A549 (cell line): ENCODE measurements at regions not wholly inside any gene's neighbourhood (a gene's known extent, or its start where the extent isn't known, plus 50 kb on each side); places are given as distances from the start of the nearest gene placed in this dataset.
A peak's percentile ranks its signal among the peaks of the same experiment; 100 is the strongest.

Source experiments
- ATAC-seq, 2 experiments: fragments of 200-7000 bp in 1 of 2; fragments of >200 bp in 1 of 2; cut with Nextera tagmentation in 1 of 2; cut with Tn5 transposase in 1 of 2; 3 replicates each; pipeline versions ENCODE4 v1.8.0 to v1.9.1; 2018 to 2020; ENCODE audit warnings: mild to moderate bottlenecking in 1 of 2, moderate library complexity in 1 of 2
- CTCF ChIA-PET: fragments of 300-600 bp; sonication (Branson Sonifier 250); formaldehyde crosslinking; extraction: SDS; loops from one replicate; lab custom pipeline; 2021; ENCODE audit warnings: antibody characterized with exemption, inconsistent platforms; lab: Yijun Ruan, JAX
- POLR2A ChIA-PET: fragments of 350-600 bp; formaldehyde crosslinking; extraction: SDS; loops from one replicate; lab custom pipeline; 2021; ENCODE audit warnings: antibody characterized with exemption, inconsistent platforms; lab: Yijun Ruan, JAX
- DNase-seq, 2 experiments: peaks; one replicate each; pipeline versions ENCODE4 v3.0.0 to v3.0.0-alpha.2; 2011 to 2016; ENCODE audit warnings: low read depth in 1 of 2, low spot score in 1 of 2
- FAIRE-seq: peaks from 2 replicates; lab custom pipeline; 2011; peaks lifted over from hg19 to GRCh38; lab: Jason Lieb, UNC
- H3K27ac ChIP-seq, 2 experiments: fragments of >200 bp; sonication (Bioruptor Twin); formaldehyde crosslinking; 3 replicates each; pipeline ENCODE4 v1.5.1; 2016 to 2017
- H3K4me1 ChIP-seq: fragments of >200 bp; sonication (Bioruptor Twin); formaldehyde crosslinking; 3 replicates; pipeline ENCODE4 v1.6.1; 2016
- H3K4me2 ChIP-seq: fragments of >200 bp; sonication (Bioruptor Twin); formaldehyde crosslinking; 3 replicates; pipeline ENCODE4 v1.6.1; 2016
- H3K4me3 ChIP-seq: fragments of >200 bp; sonication (Bioruptor Twin); formaldehyde crosslinking; 3 replicates; pipeline ENCODE4 v1.5.1; 2016
- H3K9me3 ChIP-seq: fragments of >200 bp; sonication (Bioruptor Twin); formaldehyde crosslinking; 3 replicates; pipeline ENCODE4 v1.6.1; 2016
- BHLHE40 ChIP-seq: IDR thresholded peaks from 2 replicates; pipeline ENCODE4 v1.6.1; 2012; ENCODE audit warnings: low read depth, low read length, inconsistent platforms
- CBX8 ChIP-seq: fragments of 200-600 bp; sonication (generic); IDR thresholded peaks from 2 replicates; pipeline ENCODE4 v1.6.1; 2016
- CEBPB ChIP-seq, 2 experiments: fragments of >200 bp in 1 of 2; sonication (Bioruptor Twin) in 1 of 2; formaldehyde crosslinking in 1 of 2; IDR thresholded peaks; 2 replicates each; pipeline ENCODE4 v1.6.1; 2012 to 2016
- CTCF ChIP-seq: fragments of >200 bp; sonication (Bioruptor Twin); formaldehyde crosslinking; IDR thresholded peaks from 3 replicates; pipeline ENCODE4 v1.5.1; 2016
- E2F6 ChIP-seq: IDR thresholded peaks from 2 replicates; pipeline ENCODE4 v1.6.1; 2012; ENCODE audit warnings: low read depth, borderline replicate concordance
- EHMT2 ChIP-seq: fragments of 200-600 bp; sonication (generic); IDR thresholded peaks from 2 replicates; pipeline ENCODE4 v1.6.1; 2016; ENCODE audit warnings: antibody characterized with exemption, low read depth, mild to moderate bottlenecking, moderate library complexity
- ELK1 ChIP-seq: fragments of 150-350 bp; IDR thresholded peaks from 2 replicates; pipeline ENCODE4 v1.6.1; 2014; ENCODE audit warnings: low read depth, mild to moderate bottlenecking, low read length
- EP300 ChIP-seq, 2 experiments: fragments of >200 bp; sonication (Bioruptor Twin); formaldehyde crosslinking; IDR thresholded peaks; 2 replicates in 1 of 2; 3 replicates in 1 of 2; pipeline ENCODE4 v1.6.1; 2016 to 2017
- GATA3 ChIP-seq: IDR thresholded peaks from 2 replicates; pipeline ENCODE4 v1.6.1; 2012; ENCODE audit warnings: borderline replicate concordance
- HEYL ChIP-seq: fragments of 250-450 bp; sonication (Bioruptor Pico); IDR thresholded peaks from 2 replicates; pipeline ENCODE4 v1.8.0; 2021; ENCODE audit warnings: mild to moderate bottlenecking, moderate library complexity
- JUNB ChIP-seq: fragments of >200 bp; sonication (Bioruptor Twin); formaldehyde crosslinking; IDR thresholded peaks from 2 replicates; pipeline ENCODE4 v1.6.1; 2016
- MAX ChIP-seq: IDR thresholded peaks from 2 replicates; pipeline ENCODE4 v1.6.1; 2012
- NFE2L2 ChIP-seq: fragments of 150-350 bp; conservative IDR thresholded peaks from 2 replicates; pipeline ENCODE4 v1.6.1; 2014; ENCODE audit warnings: low read length
- NR3C1 ChIP-seq: fragments of >200 bp; sonication (Bioruptor Twin); formaldehyde crosslinking; IDR thresholded peaks from 3 replicates; pipeline ENCODE4 v1.6.1; 2017
- PHF8 ChIP-seq: fragments of 200-600 bp; sonication (generic); IDR thresholded peaks from 2 replicates; pipeline ENCODE4 v1.6.1; 2016; ENCODE audit warnings: low read depth, mild to moderate bottlenecking, antibody characterized with exemption, moderate library complexity, borderline replicate concordance
- POLR2A ChIP-seq: IDR thresholded peaks from 2 replicates; pipeline ENCODE4 v1.6.1; 2012; ENCODE audit warnings: mild to moderate bottlenecking, low read length
- POLR2AphosphoS2 ChIP-seq: conservative IDR thresholded peaks from 2 replicates; pipeline ENCODE4 v1.6.1; 2012; ENCODE audit warnings: low read length, improper control_type of control experiment, inconsistent platforms
- RARB ChIP-seq: fragments of 250-450 bp; sonication (Bioruptor Pico); IDR thresholded peaks from 2 replicates; pipeline ENCODE4 v1.8.0; 2021; ENCODE audit warnings: mild to moderate bottlenecking, moderate library complexity
- REST ChIP-seq: fragments of 200-600 bp; sonication (generic); IDR thresholded peaks from 2 replicates; pipeline ENCODE4 v1.6.1; 2016; ENCODE audit warnings: antibody characterized with exemption, mild to moderate bottlenecking, moderate library complexity
- RFX5 ChIP-seq: fragments of 450-650 bp; IDR thresholded peaks from 2 replicates; pipeline ENCODE4 v1.7.1; 2014; ENCODE audit warnings: antibody characterized with exemption, mild to moderate bottlenecking, moderate library complexity
- USF2 ChIP-seq: fragments of 450-650 bp; IDR thresholded peaks from 2 replicates; pipeline ENCODE4 v1.6.1; 2014; ENCODE audit warnings: antibody characterized with exemption
- ZC3H11A ChIP-seq: fragments of 450-650 bp; IDR thresholded peaks from 2 replicates; pipeline ENCODE4 v1.6.1; 2014; ENCODE audit warnings: antibody characterized with exemption, mild to moderate bottlenecking
- ZFP36 ChIP-seq: fragments of 450-650 bp; IDR thresholded peaks from 2 replicates; pipeline ENCODE4 v1.6.1; 2014; ENCODE audit warnings: borderline replicate concordance; ENCODE audit not compliant: partially characterized antibody
- WGBS: methylation state at CpG from one replicate; pipeline ENCODE4 v1.1.6; 2017; ENCODE audit errors: missing lambda C conversion rate; 5-methylcytosine and 5-hydroxymethylcytosine counted together

- TF ChIP-seq JUNB (no peak), RARB (CRISPR knock-in tag) (no peak), ZFP36 (no peak), RFX5 (no peak), EHMT2 (no peak), REST (no peak), MAX (no peak), GATA3 (no peak), HEYL (CRISPR knock-in tag) (no peak), ELK1 (no peak), E2F6 (no peak)
- TF ChIP-seq, all 56 proteins: peak for 0
Observed at GRCh38 chr12:25376407-25376806, 125.7 kb upstream of the KRAS start (continued).

- CTCF ChIA-PET = interaction anchor here (1.4 to 1.6 kb wide), 2 partner anchors 14 to 132 kb away, joined by 4 to 6 read pairs; no protein-coding TSS in a partner anchor
- H3K9me3 ChIP-seq = no peaks in the 10 kb centered on the region
- no peak for TF ChIP-seq GATA3
- no peak for TF ChIP-seq USF2
- no peak for TF ChIP-seq EP300 (IDR thresholded peaks at IDR 0.05)
- no peak for TF ChIP-seq CBX8
- no peak for TF ChIP-seq CEBPB (IDR thresholded peaks at IDR 0.05)
- TF ChIP-seq ZC3H11A = no peak
- TF ChIP-seq POLR2AphosphoS2 = no peak
- no peak for TF ChIP-seq BHLHE40
- TF ChIP-seq CTCF = no peak
- no peak for TF ChIP-seq NR3C1
- no peak for TF ChIP-seq PHF8
- no peak for TF ChIP-seq NFE2L2
- no peak for TF ChIP-seq REST
- no peak for TF ChIP-seq POLR2A
- TF ChIP-seq, all 56 proteins: peak for 0
- no peak overlapping the region for H3K27ac ChIP-seq
- no peaks in the 10 kb centered on the region for H3K4me1 ChIP-seq
- H3K4me2 ChIP-seq = no peak overlapping the region
- ATAC-seq (0 out of 6 replicates have a peak, but pooled peaks of 1 of the 2 experiments have one; percentile 24), FAIRE-seq (no peak), DNase-seq (no peak)
- H3K4me3 ChIP-seq = no peak overlapping the region
- WGBS = 87% methylated on average over 4 of the region's 4 CpGs
- POLR2A ChIA-PET = no interaction called here
Observed at GRCh38 chr12:25372969-25373817, 122.5 kb upstream of the KRAS start.
